ENCODE measurements at regions not wholly inside any gene's neighbourhood (a gene's known extent, or its start where the extent isn't known, plus 50 kb on each side); places are given as distances from the start of the nearest gene placed in this dataset.

- TF ChIP-seq POLR2AphosphoS5 (IDR thresholded peaks at IDR 0.05) = no peak
- no peak for TF ChIP-seq CTCF (IDR thresholded peaks at IDR 0.05)
- no peak for TF ChIP-seq POLR2A (IDR thresholded peaks at IDR 0.05)
- TF ChIP-seq EP300 (IDR thresholded peaks at IDR 0.05) = no peak
Measured at GRCh38 chr2:240255165-240255491, 114.7 kb upstream of the OTOS start.
